Endothelial cell (in vitro differentiated cells): ENCODE measurements at regions not wholly inside any gene's neighbourhood (a gene's known extent, or its start where the extent isn't known, plus 50 kb on each side); places are given as distances from the start of the nearest gene placed in this dataset.

Experiments
- DNase-seq: peaks from one replicate; pipeline ENCODE4 v3.0.0; 2021; ENCODE audit warnings: low spot score
- H3K27ac Mint-ChIP-seq: one replicate; pipeline ENCODE4 v1.8.0; 2021; ENCODE audit warnings: mixed read lengths, inconsistent platforms; ENCODE audit not compliant: unreplicated experiment
- H3K27me3 Mint-ChIP-seq: one replicate; pipeline ENCODE4 v1.8.0; 2021; ENCODE audit warnings: mild to moderate bottlenecking, moderate library complexity, mixed read lengths, inconsistent platforms; ENCODE audit not compliant: unreplicated experiment
- H3K36me3 Mint-ChIP-seq: one replicate; pipeline ENCODE4 v1.8.0; 2021; ENCODE audit warnings: mild to moderate bottlenecking, low read depth, mixed read lengths, inconsistent platforms; ENCODE audit not compliant: unreplicated experiment
- H3K4me1 Mint-ChIP-seq: one replicate; pipeline ENCODE4 v1.8.0; 2021; ENCODE audit warnings: mild to moderate bottlenecking, mixed read lengths, inconsistent platforms; ENCODE audit not compliant: unreplicated experiment
- H3K4me3 Mint-ChIP-seq: one replicate; pipeline ENCODE4 v1.8.0; 2021; ENCODE audit warnings: mild to moderate bottlenecking, mixed read lengths, inconsistent platforms; ENCODE audit not compliant: unreplicated experiment
- H3K9me3 Mint-ChIP-seq: one replicate; pipeline ENCODE4 v1.8.0; 2021; ENCODE audit warnings: mixed read lengths, inconsistent platforms; ENCODE audit not compliant: unreplicated experiment
- TF ChIP-seq, protein P1 (sequence below): fragments of 200-600 bp; sonication (generic); IDR thresholded peaks from one replicate; pipeline ENCODE4 v1.5.0; 2021; ENCODE audit warnings: antibody characterized with exemption; ENCODE audit not compliant: unreplicated experiment

DNA sequence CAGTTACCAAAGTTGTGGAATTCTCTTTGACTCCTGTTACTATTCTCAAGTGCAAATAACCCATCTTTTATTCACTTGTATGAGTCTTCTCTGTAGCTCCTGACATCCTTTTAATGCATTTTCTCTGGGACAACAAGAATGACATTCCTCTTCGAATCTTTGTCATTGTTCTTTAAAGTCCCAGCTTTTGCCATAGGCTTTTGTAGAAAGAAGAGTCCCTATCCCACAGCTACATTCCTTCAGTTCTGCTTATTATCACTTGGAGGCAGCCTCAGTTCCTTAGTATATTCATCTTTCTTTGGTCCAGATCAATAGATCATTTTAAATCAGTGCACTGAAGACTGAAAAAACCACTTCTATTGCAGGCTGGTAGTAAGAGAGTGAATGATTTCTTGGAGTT lies 560.2 kb downstream of the DACH1 start:
- Mint-ChIP-seq H3K4me1 (no peaks in the 10 kb centered on the region), H3K36me3 (no peaks in the 10 kb centered on the region), H3K9me3 (no peaks in the 10 kb centered on the region), H3K27ac (no peak overlapping the region), H3K4me3 (no peak overlapping the region), H3K27me3 (peaks cover 2% of the 10 kb centered on the region)
- DNase-seq = no peak
- TF ChIP-seq, protein P1, sequence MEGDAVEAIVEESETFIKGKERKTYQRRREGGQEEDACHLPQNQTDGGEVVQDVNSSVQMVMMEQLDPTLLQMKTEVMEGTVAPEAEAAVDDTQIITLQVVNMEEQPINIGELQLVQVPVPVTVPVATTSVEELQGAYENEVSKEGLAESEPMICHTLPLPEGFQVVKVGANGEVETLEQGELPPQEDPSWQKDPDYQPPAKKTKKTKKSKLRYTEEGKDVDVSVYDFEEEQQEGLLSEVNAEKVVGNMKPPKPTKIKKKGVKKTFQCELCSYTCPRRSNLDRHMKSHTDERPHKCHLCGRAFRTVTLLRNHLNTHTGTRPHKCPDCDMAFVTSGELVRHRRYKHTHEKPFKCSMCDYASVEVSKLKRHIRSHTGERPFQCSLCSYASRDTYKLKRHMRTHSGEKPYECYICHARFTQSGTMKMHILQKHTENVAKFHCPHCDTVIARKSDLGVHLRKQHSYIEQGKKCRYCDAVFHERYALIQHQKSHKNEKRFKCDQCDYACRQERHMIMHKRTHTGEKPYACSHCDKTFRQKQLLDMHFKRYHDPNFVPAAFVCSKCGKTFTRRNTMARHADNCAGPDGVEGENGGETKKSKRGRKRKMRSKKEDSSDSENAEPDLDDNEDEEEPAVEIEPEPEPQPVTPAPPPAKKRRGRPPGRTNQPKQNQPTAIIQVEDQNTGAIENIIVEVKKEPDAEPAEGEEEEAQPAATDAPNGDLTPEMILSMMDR = no peak

DNA sequence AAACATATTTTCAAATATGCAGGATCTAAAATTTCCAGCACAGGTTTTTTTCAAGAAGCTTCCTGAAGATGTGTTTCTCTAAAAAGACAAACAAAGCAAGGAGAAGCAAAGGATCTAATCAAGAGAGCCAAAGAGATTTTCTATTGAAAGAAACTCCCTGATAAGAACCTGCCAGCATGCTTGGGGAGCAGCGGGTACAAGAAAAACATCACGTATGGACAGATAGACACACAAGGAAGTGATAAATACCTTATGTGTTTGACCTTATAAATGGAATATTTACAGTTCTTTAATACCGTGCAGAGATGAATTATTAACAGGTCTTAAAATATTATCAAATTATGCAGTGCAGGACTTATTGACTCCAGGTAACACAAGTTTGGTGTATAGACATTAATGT lies 562.1 kb downstream of the DACH1 start:
- Mint-ChIP-seq H3K9me3 (no peaks in the 10 kb centered on the region), H3K4me1 (no peaks in the 10 kb centered on the region), H3K27ac (no peak overlapping the region)

DNA sequence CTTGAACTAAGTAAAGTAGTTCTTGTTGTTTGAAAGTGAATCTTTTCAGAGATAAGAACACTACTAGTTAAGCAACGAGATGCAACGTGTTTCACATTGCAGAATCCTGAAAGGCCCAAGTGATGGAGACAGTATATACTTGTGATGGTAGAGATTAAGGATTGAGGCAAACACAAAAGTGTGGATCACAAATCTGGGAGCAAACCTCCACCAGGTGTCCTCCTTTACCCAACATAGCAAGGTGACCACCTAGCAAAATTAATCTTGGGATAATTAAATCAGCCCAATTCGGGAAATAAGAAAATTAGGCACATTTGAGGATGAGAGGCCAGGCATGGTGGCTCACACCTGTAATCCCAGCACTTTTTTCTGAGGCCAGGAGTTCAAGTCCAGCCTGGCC lies 563.9 kb downstream of the DACH1 start:
- no peak overlapping the region for H3K27ac Mint-ChIP-seq
- TF ChIP-seq, protein P1 = no peak

More for the DNA sequence above, 562.1 kb downstream of the DACH1 start:
- H3K4me3 Mint-ChIP-seq = no peak overlapping the region
- TF ChIP-seq, protein P1 = no peak
- DNase-seq = no peak
- H3K36me3 Mint-ChIP-seq = no peaks in the 10 kb centered on the region
- peaks cover 2% of the 10 kb centered on the region for H3K27me3 Mint-ChIP-seq

DNA sequence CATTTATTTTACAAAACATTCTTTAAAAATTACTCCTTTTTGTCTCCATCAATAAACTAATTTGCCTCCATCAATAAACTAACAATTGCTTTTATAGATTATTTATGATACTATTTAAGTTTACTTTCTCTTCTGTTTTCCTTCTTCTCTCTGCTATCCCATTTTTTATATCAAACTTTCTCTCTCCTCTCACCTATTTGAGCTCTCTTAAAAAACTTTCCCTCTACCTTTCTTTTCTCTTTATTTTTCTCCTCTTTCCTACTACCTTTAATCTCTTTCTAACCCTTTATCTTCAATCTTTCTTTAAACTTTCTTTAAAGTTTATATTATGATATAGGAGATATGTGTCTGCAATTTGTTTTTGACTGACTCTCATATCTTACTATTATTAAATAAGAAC lies 566.4 kb downstream of the DACH1 start:
- H3K4me1 Mint-ChIP-seq = no peaks in the 10 kb centered on the region
- no peak overlapping the region for H3K4me3 Mint-ChIP-seq
- TF ChIP-seq, protein P1 = no peak

More for the DNA sequence above, 563.9 kb downstream of the DACH1 start:
- Mint-ChIP-seq H3K9me3 (no peaks in the 10 kb centered on the region), H3K36me3 (no peaks in the 10 kb centered on the region), H3K27me3 (peaks cover 3% of the 10 kb centered on the region), H3K4me1 (no peaks in the 10 kb centered on the region), H3K4me3 (no peak overlapping the region)
- DNase-seq = no peak

DNA sequence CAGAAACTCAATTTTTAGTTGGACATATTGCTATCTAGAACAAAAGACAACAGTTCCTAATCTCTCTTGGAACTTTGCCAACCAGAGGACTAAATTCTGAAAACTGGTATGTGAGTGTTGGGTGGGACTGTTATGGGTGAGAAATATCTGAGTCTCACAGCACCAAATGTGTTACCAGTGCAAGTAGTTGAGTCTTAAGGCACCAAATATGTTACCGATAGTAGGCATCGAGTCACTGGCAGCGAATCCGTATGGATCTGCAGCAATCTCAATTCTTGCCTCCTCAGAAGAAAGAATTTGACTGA lies 575.2 kb downstream of the DACH1 start:
- Mint-ChIP-seq H3K9me3 (no peaks in the 10 kb centered on the region), H3K4me1 (peaks cover 7% of the 10 kb centered on the region), H3K4me3 (no peak overlapping the region), H3K27me3 (no peaks in the 10 kb centered on the region), H3K36me3 (no peaks in the 10 kb centered on the region), H3K27ac (no peak overlapping the region)
- no peak for DNase-seq
- TF ChIP-seq, protein P1 = no peak

More for the DNA sequence above, 566.4 kb downstream of the DACH1 start:
- H3K9me3 Mint-ChIP-seq = no peaks in the 10 kb centered on the region
- H3K36me3 Mint-ChIP-seq = no peaks in the 10 kb centered on the region
- H3K27me3 Mint-ChIP-seq = peaks cover 3% of the 10 kb centered on the region
- no peak overlapping the region for H3K27ac Mint-ChIP-seq
- DNase-seq = no peak
